Hepatocyte (in vitro differentiated cells): ENCODE measurements at regions not wholly inside any gene's neighbourhood (a gene's known extent, or its start where the extent isn't known, plus 50 kb on each side); places are given as distances from the start of the nearest gene placed in this dataset.

Experiments used
- DNase-seq: peaks from one replicate; pipeline ENCODE4 v3.0.0-alpha.2; 2016; ENCODE audit warnings: low spot score
- H2AFZ ChIP-seq: fragments of 200-600 bp; sonication (generic); 2 replicates; pipeline ENCODE4 v1.6.0; 2016; ENCODE audit warnings: antibody characterized with exemption, mild to moderate bottlenecking
- H3K27ac ChIP-seq: fragments of 200-600 bp; sonication (generic); 2 replicates; pipeline ENCODE4 v1.5.1; 2016; ENCODE audit warnings: mild to moderate bottlenecking
- H3K27me3 ChIP-seq: fragments of 200-600 bp; sonication (generic); 2 replicates; pipeline ENCODE4 v1.6.1; 2016
- H3K36me3 ChIP-seq: fragments of 200-600 bp; sonication (generic); replicated peaks from 2 replicates; pipeline ENCODE4 v1.5.1; 2016; ENCODE audit warnings: low read depth; ENCODE audit not compliant: insufficient read depth
- H3K4me1 ChIP-seq: fragments of 200-600 bp; sonication (generic); 2 replicates; pipeline ENCODE4 v1.5.1; 2016; ENCODE audit warnings: mild to moderate bottlenecking, moderate library complexity; ENCODE audit not compliant: insufficient read depth
- H3K4me2 ChIP-seq: fragments of 200-600 bp; sonication (generic); 2 replicates; pipeline ENCODE4 v1.6.0; 2016
- H3K4me3 ChIP-seq: fragments of 200-600 bp; sonication (generic); 2 replicates; pipeline ENCODE4 v1.5.1; 2016; ENCODE audit warnings: mild to moderate bottlenecking
- H3K79me2 ChIP-seq: fragments of 200-600 bp; sonication (generic); 2 replicates; pipeline ENCODE4 v1.6.0; 2017; ENCODE audit warnings: mild to moderate bottlenecking
- H3K9me2 ChIP-seq: fragments of 200-600 bp; sonication (generic); replicated peaks from 2 replicates; pipeline ENCODE4 v1.6.0; 2017; ENCODE audit warnings: mild to moderate bottlenecking; ENCODE audit not compliant: insufficient read depth
- H3K9me3 ChIP-seq: fragments of 200-600 bp; sonication (generic); 2 replicates; pipeline ENCODE4 v1.5.1; 2016; ENCODE audit warnings: low read depth, mild to moderate bottlenecking
- H4K20me1 ChIP-seq: fragments of 200-600 bp; sonication (generic); 2 replicates; pipeline ENCODE4 v1.6.0; 2016; ENCODE audit warnings: mild to moderate bottlenecking; ENCODE audit not compliant: insufficient read depth, poor library complexity, severe bottlenecking
- EZH2 ChIP-seq: fragments of 200-600 bp; sonication (generic); IDR thresholded peaks from 2 replicates; pipeline ENCODE4 v1.6.1; 2016; ENCODE audit warnings: antibody characterized with exemption, mild to moderate bottlenecking, borderline replicate concordance
- EZH2phosphoT487 ChIP-seq: fragments of 200-600 bp; sonication (generic); IDR thresholded peaks from one replicate; pipeline ENCODE4 v1.6.1; 2018; ENCODE audit warnings: antibody characterized with exemption, mild to moderate bottlenecking, low read depth, moderate library complexity; ENCODE audit not compliant: unreplicated experiment, severe bottlenecking
- WGBS: methylation state at CpG from one replicate; pipeline ENCODE4 v1.1.6; 2016; ENCODE audit warnings: low lambda C conversion rate; ENCODE audit errors: missing lambda C conversion rate; 5-methylcytosine and 5-hydroxymethylcytosine counted together
- TF ChIP-seq, protein P1 (sequence below): fragments of 200-600 bp; sonication (generic); IDR thresholded peaks from 2 replicates; pipeline ENCODE4 v1.5.1; 2016; ENCODE audit warnings: antibody characterized with exemption, mild to moderate bottlenecking; ENCODE audit not compliant: poor library complexity

DNA sequence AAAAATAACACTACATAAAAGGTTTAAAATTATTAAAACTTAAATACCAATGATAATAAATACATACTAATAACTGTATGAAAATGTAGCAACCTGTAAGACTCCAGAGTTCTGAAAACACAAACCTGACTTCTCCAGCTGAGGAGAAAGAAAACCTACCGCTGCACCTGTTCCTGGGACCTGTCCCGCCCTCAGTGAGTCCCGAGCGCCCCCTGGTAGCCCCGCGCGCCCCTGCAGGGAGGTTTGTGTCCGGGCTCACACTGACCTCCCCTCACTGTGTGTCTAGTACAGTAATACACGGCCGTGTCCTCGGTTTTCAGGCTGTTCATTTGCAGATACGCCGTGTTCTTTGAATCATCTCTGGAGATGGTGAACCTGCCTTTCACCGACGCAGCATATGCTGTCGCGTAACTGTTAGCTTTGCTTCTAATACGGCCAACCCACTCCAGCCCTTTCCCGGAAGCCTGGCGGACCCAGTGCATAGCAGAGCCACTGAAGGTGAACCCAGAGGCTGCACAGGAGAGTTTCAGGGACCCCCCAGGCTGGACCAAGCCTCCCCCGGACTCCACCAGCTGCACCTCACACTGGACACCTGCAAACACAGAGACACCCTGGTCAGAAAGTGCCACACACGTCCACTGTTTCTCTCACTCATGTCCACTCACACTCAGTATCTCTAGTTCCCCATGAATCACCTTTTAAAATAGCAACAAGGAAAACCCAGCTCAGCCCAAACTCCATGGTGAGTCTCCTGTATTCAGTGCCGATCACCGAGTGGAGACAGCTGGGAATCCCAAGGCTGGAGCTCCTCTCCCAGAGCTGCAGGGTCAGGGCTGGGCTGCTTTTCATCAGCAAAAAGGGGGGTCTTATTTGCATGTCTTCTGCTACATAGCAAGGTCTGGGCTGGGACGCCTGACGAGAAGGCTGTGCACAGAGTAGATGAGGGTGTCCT lies 1276.3 kb downstream of the TMEM121 start:
- no peak overlapping the region for H2AFZ ChIP-seq
- H3K4me3 ChIP-seq = no peak overlapping the region
- WGBS = 81% methylated on average over 26 of the region's 26 CpGs
- TF ChIP-seq, protein P1, sequence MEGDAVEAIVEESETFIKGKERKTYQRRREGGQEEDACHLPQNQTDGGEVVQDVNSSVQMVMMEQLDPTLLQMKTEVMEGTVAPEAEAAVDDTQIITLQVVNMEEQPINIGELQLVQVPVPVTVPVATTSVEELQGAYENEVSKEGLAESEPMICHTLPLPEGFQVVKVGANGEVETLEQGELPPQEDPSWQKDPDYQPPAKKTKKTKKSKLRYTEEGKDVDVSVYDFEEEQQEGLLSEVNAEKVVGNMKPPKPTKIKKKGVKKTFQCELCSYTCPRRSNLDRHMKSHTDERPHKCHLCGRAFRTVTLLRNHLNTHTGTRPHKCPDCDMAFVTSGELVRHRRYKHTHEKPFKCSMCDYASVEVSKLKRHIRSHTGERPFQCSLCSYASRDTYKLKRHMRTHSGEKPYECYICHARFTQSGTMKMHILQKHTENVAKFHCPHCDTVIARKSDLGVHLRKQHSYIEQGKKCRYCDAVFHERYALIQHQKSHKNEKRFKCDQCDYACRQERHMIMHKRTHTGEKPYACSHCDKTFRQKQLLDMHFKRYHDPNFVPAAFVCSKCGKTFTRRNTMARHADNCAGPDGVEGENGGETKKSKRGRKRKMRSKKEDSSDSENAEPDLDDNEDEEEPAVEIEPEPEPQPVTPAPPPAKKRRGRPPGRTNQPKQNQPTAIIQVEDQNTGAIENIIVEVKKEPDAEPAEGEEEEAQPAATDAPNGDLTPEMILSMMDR = no peak
- TF ChIP-seq EZH2 (no peak), EZH2phosphoT487 (no peak)
- no peak for DNase-seq
- H3K9me2 ChIP-seq = no peaks in the 10 kb centered on the region
- no peak overlapping the region for H3K27ac ChIP-seq
- no peak overlapping the region for H3K4me2 ChIP-seq
- H4K20me1 ChIP-seq = no peaks in the 10 kb centered on the region
- H3K9me3 ChIP-seq = peaks cover 3% of the 10 kb centered on the region
- H3K4me1 ChIP-seq = no peaks in the 10 kb centered on the region
- H3K27me3 ChIP-seq = no peaks in the 10 kb centered on the region
- no peaks in the 10 kb centered on the region for H3K79me2 ChIP-seq
- no peaks in the 10 kb centered on the region for H3K36me3 ChIP-seq

DNA sequence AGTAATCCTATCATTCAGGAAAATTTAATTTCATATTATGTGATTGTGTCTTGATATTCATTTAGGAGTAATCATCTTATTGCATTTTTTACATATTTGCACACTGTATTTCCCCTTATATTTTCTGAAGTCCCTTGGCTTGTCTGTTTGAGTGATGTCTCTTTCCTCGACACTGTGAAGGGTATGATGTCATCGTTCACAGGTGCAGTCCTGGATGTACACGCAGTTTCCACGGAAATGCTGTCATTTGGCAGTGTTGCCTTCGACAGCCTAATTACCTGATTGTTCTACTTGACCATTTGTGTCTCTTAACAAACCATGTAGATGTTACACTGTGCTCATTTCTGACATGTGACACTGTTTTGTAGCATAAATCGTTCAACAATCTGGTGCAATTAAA lies 1277.0 kb downstream of the TMEM121 start:
- H4K20me1 ChIP-seq = no peaks in the 10 kb centered on the region
- TF ChIP-seq EZH2 = no peak
- TF ChIP-seq, protein P1 = no peak
- no peak for TF ChIP-seq EZH2phosphoT487
- H3K4me3 ChIP-seq = no peak overlapping the region
- H2AFZ ChIP-seq = no peak overlapping the region
- peaks cover 3% of the 10 kb centered on the region for H3K9me3 ChIP-seq
- 49% methylated on average over 6 of the region's 6 CpGs for WGBS
- H3K27ac ChIP-seq = no peak overlapping the region
- H3K36me3 ChIP-seq = no peaks in the 10 kb centered on the region
- no peaks in the 10 kb centered on the region for H3K4me1 ChIP-seq
- H3K9me2 ChIP-seq = no peaks in the 10 kb centered on the region
- DNase-seq = no peak
- H3K79me2 ChIP-seq = no peaks in the 10 kb centered on the region
- no peak overlapping the region for H3K4me2 ChIP-seq
- H3K27me3 ChIP-seq = no peaks in the 10 kb centered on the region

DNA sequence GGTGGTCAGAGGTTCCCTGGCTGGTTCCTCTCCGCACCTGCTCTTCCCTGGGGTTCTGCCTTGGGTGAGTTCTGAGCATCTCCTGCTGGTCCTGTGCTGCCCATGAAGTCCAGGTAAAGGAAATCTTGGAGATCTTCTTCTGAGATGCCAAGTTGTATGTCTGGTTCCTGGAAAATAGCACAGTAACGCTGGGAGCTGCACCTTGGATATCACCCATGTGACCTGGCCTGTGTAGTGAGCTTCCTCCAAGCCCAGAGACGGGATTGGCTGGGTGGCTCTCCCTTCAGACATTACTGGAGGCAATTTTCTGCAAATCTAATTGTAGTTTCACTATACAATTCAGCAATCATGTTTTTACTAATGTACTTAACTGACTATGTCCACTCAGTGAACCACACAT lies 1281.1 kb downstream of the TMEM121 start:
- Histone ChIP-seq H3K36me3 (no peaks in the 10 kb centered on the region), H2AFZ (no peak overlapping the region), H3K4me1 (no peaks in the 10 kb centered on the region), H3K9me3 (peaks cover 3% of the 10 kb centered on the region), H3K4me3 (no peak overlapping the region), H3K4me2 (no peak overlapping the region), H3K79me2 (no peaks in the 10 kb centered on the region), H3K9me2 (no peaks in the 10 kb centered on the region), H4K20me1 (no peaks in the 10 kb centered on the region), H3K27me3 (no peaks in the 10 kb centered on the region), H3K27ac (no peak overlapping the region)
- TF ChIP-seq EZH2phosphoT487 (no peak), EZH2 (no peak)
- TF ChIP-seq, protein P1 = no peak
- DNase-seq = no peak
- 28% methylated on average over 3 of the region's 3 CpGs for WGBS
